ENCODE measurements at regions not wholly inside any gene's neighbourhood (a gene's known extent, or its start where the extent isn't known, plus 50 kb on each side); places are given as distances from the start of the nearest gene placed in this dataset.

DNA sequence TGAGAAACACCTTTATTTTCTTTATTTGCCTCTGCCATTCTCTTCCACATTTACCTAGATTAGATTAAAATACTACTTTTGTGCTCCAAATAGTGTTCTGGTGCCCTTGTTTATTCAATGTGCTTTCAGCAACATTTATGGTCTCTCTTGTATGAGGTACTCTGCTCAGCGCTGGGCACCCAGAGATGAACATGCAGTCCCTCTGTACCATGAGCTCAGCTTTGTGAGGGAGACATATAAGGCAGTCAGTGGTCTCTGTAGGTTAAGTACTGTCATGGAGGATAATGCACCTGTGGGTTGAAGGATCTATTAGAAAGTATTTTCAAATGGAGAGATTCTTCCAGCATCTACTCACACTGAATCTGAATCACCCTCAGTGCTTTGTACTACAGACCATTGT is 176.5 kb downstream of the TAF11L14 start:
- TF ChIP-seq USF2 (CRISPR knock-in tag; IDR thresholded peaks at IDR 0.05) (no peak), CAMTA2 (CRISPR knock-in tag; conservative IDR thresholded peaks at IDR 0.05) (no peak), GABPB1 (CRISPR knock-in tag; IDR thresholded peaks at IDR 0.05) (no peak), USF1 (CRISPR knock-in tag; IDR thresholded peaks at IDR 0.05) (no peak), ZNF764 (CRISPR knock-in tag; IDR thresholded peaks at IDR 0.05; ENCODE audit: low read depth) (no peak)
- TF ChIP-seq, protein P1, sequence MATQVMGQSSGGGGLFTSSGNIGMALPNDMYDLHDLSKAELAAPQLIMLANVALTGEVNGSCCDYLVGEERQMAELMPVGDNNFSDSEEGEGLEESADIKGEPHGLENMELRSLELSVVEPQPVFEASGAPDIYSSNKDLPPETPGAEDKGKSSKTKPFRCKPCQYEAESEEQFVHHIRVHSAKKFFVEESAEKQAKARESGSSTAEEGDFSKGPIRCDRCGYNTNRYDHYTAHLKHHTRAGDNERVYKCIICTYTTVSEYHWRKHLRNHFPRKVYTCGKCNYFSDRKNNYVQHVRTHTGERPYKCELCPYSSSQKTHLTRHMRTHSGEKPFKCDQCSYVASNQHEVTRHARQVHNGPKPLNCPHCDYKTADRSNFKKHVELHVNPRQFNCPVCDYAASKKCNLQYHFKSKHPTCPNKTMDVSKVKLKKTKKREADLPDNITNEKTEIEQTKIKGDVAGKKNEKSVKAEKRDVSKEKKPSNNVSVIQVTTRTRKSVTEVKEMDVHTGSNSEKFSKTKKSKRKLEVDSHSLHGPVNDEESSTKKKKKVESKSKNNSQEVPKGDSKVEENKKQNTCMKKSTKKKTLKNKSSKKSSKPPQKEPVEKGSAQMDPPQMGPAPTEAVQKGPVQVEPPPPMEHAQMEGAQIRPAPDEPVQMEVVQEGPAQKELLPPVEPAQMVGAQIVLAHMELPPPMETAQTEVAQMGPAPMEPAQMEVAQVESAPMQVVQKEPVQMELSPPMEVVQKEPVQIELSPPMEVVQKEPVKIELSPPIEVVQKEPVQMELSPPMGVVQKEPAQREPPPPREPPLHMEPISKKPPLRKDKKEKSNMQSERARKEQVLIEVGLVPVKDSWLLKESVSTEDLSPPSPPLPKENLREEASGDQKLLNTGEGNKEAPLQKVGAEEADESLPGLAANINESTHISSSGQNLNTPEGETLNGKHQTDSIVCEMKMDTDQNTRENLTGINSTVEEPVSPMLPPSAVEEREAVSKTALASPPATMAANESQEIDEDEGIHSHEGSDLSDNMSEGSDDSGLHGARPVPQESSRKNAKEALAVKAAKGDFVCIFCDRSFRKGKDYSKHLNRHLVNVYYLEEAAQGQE (IDR thresholded peaks at IDR 0.05; ENCODE audit: borderline replicate concordance), result no peak
- TF ChIP-seq, protein P1 (CRISPR knock-in tag; IDR thresholded peaks at IDR 0.05; ENCODE audit: low read depth), result no peak
